PC-9 (cell line): ENCODE measurements at regions not wholly inside any gene's neighbourhood (a gene's known extent, or its start where the extent isn't known, plus 50 kb on each side); places are given as distances from the start of the nearest gene placed in this dataset.

Source experiments
- CTCF ChIP-seq: fragments of 200-600 bp; sonication (generic); conservative IDR thresholded peaks from 2 replicates; pipeline ENCODE4 v1.6.1; 2017; ENCODE audit warnings: mixed run types, antibody characterized with exemption, mild to moderate bottlenecking, moderate library complexity
- EZH2 ChIP-seq: fragments of 200-600 bp; sonication (generic); IDR thresholded peaks from 2 replicates; pipeline ENCODE4 v1.8.0; 2017; ENCODE audit warnings: antibody characterized with exemption, low read depth

- no peak for TF ChIP-seq CTCF
- TF ChIP-seq EZH2 = no peak
These were observed 167.7 kb upstream of the INHBA start for GRCh38 chr7:41870461-41871138.
